GM18870 (cell line): ENCODE measurements at regions not wholly inside any gene's neighbourhood (a gene's known extent, or its start where the extent isn't known, plus 50 kb on each side); places are given as distances from the start of the nearest gene placed in this dataset.
"Not testable (repeated sequence)": the region's sequence is repeated elsewhere in the genome, so short reads cannot be mapped to it uniquely, and the experiment has no call there.

Experiments used
- ATAC-seq: cut with Tn5 transposase; IDR thresholded peaks from one replicate; pipeline ENCODE4 v1.9.1; 2021; ENCODE audit warnings: moderate library complexity; ENCODE audit not compliant: unreplicated experiment

DNA sequence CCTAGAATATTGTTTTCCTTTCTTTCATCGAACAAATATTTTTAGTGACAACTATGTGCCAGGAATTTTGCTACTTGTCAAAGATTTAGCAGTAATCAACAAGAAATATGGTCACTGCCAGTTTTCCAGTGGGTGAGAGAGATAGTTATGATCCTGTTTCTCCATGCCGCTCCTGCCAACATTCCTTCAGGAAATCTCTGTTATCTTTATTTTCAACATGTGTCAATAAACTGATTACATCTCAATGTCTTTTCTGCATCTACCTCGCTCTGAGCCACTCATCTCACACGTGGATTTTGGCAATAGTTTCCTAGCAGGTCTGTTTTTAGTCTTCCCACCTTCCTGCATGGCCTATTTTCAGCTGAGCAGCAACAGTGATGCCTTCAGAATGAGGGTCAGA is 650.0 kb upstream of the STXBP6 start:
- ATAC-seq, result no peak

DNA sequence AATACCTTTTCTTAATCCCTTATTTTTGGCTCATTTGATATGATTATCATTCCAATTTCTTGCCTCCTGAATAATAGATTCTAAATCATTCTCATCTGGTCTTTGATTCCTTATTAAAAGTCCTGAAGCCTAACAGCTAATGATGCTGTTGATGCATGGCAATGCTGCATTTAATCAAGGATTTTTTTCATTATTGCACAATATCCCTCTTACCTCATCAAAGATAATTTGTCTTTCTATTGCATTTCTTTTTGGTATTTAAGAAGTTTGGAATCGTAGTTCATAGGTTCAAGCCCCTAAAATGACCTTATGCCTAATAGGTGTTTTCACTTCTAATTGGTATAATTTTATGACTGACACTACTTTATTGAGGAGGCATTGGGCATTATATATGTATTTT is 648.2 kb upstream of the STXBP6 start:
- no peak for ATAC-seq

DNA sequence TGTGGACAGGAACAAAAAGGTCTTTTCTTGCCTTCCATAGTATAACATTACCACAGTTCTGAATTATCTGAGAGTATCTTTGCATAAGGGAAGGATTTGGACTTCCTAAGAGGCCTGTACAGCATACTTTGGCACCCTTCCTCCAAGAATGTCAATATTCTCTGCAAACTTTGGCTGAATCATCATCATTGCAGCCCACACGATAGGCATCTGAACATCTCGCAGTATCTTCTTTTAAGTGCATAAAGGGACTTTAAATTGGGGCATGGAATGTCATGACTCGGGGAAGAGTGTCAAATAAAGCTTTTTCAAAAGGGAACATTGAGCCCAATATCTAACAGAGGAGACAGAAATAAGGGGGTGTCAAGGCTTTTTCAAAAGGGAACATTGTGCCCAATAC is 646.2 kb upstream of the STXBP6 start:
- ATAC-seq, result no peak

DNA sequence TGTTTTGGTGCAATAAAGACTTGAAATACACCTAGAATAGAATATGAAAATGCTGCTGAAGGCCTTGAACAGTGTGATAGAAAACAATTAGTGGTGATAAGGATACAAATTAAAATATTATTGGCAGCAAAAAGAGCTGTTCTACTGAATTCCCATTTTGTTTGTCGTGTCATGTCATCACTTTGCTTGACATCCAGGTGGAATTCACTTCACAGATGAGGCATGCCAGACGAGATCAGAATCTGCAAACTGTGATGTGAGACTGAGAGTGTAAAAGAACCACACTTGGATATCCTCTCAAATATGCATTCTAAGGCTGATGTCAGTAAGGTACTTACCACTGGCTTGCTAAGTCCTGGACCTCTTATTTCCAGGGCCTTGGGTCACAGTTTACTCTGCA is 635.1 kb upstream of the STXBP6 start:
- no peak for ATAC-seq

DNA sequence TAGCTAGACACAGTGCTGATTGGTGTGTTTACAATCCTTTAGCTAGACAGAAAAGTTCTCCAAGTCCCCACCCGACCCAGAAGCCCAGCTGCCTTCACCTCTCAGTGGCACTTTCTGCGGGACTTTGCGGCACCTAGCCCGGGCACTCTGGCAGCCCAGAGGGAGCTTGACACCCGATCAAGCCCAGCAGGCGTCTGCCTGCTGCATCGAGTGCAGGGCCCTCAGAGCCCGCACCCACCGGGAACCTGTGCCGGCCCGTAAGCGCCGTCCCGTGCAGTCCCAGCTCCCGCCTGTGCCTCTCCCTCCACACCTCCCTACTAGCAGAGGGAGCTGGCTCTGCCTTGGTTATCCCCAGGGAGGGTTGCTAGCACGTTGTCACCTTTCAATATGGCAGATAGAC is 631.0 kb upstream of the STXBP6 start:
- no peak for ATAC-seq

DNA sequence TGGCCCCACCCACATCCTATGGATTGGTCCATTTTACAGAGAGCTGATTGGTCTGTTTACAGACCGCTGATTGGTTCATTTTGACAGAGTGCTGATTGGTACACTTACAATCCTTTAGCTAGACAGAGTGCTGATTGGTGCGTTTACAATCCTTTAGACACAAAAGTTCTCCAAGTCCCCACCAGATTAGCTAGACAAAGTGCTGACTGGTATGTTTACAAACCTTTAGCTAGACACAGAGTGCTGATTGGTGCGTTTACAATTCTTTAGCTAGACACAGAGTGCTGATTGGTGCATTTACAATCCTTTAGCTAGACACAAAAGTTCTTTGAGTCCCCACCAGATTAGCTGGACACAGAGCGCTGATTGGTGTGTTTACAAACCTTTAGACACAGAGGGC is 630.6 kb upstream of the STXBP6 start:
- not testable (repeated sequence) for ATAC-seq

DNA sequence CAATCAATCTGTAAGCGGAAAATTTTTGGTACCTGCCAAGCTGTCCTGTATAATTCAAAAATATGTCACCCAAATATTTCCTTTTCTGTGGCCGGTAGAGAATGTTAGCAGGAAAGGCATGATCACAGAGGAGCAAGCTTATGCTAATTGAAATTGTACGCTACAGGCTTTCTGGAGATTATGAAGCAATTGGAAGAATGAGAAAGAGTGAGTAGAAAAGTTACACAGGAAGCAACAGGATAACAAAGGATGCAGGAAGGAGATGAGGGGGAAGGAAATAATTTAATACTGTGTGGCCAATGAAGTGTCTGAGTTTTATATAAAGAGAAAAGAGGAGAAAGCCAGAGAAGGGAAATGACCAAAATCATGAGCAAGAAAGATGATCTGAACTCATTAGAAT is 627.2 kb upstream of the STXBP6 start:
- no peak for ATAC-seq

DNA sequence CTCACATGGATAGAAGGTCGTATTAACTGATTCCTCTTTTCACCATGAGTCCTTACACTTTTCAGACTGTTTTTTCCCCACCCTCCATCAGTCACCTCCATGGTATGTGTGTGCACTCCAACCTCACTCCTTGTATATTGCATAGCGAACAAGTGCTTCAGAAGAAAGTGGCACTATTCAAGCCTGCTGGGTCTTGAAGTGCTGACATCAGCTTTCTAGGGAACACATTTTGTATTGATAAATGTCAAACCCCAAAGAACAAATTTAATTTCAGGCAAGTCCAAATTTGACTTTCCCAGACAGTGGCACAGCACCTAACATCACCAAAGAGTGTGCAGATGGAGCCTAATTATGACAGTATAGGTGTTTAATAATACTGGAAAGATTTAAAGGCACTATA is 617.4 kb upstream of the STXBP6 start:
- ATAC-seq, result no peak

DNA sequence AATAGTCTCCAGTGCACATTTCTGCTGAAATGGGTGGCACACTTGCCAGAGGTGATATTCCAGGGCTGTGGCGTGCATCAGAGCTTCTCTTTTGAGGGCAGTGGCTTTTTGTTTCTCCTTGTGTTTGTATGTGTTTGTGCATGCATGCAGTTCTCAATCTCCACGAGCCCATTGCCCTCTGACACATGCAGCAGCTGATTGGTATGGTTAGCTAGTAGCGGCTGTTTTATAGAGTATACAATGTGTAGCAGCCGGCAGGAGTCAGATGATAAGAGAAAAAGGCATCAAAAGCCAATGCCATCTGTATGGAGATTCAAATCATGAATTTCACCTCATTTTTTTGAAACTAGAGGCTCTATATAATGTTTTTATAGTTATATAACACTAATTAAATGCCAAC is 616.9 kb upstream of the STXBP6 start:
- no peak for ATAC-seq

DNA sequence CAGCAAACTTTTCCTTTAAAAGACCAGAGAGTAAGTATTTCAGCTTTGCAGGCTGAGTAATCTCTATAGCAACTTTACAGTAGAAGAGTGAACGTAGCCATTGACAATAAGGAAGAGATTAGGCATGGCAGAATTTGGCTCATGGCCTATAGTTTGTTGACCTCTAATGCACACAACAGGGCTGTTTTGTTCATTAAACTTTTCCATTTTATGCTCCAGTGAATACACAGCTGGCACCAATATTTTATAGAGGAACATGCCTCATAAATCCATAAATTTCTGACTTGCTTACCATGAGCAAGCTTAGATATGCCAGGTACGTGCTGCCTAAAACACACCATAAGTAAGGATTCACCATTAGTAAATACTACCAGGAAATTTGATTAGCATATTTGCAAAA is 609.0 kb upstream of the STXBP6 start:
- no peak for ATAC-seq

DNA sequence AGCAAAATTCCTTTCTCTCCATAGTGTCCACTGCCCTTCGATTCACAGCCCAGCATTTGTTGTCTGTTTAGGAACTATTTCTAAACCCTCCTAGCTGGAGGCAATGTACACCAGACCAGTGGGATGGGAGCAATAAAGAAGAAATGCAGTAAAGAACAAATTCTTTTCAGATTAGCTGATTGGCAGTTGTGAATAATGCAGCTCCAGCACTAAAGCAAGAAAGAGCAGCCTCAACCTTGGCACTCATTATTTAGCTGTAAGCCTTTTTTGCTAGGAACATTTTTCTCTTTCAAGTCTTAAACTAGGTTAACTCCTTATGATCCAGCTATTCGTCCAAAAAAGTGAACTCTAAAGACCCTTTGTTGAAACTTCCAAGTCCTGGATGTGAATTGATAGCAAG is 580.5 kb upstream of the STXBP6 start:
- ATAC-seq, result no peak

DNA sequence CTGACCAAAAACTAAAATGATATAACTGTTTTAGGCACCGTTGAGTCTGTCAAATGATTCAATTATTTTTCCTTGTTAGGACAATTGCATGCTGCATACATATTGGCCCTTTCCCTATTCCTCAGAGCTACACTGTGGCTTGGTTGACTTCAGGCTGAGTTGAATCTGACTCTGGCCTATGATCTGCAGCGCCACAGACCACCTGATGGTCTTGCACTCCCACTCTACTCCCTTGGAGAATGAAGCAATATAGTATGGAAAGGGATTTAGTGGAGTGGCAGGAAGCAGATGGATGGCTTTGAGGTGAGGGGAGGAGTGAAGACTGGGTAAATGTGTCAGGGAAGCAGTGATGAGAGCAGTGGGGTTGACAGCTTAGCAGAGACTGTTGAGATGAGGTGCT is 579.0 kb upstream of the STXBP6 start:
- ATAC-seq, result no peak

DNA sequence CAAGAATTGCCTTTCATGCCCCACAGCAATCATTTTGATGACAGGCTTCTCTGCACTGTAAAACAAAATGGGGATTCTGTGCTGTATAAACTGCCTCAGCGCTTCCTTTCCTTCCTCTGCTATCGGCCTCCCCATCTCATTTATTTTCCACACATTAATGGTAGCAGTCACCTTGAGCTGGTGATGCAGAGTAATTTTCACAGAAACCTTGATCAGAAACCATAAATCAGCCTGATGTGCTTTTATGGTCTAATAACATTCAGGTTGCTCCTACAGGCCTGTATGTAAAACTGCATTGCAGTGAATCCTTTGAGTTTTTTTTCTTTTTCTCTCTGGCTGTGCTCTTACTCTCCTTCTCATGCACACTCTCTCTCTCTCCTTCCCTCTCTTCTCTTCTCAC is 578.4 kb upstream of the STXBP6 start:
- no peak for ATAC-seq

DNA sequence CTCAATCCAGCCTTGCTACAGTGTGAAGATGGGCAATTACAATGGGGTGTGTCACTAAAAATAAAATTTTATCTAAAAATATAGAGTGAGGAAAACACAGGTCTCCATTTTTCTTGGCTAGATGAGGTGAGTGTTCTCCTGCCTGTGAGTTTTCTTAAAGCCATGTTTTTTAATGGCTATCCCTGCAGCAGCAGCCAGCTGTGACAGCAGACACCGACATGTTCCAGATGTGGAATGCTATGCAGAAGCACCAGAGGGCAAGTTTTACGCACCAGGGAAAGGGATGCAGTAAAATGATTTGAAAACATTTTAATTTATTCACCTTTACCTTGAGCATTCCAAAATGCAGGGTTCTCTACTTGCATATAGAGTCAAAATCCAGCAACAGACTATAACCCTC is 577.0 kb upstream of the STXBP6 start:
- ATAC-seq, result no peak

DNA sequence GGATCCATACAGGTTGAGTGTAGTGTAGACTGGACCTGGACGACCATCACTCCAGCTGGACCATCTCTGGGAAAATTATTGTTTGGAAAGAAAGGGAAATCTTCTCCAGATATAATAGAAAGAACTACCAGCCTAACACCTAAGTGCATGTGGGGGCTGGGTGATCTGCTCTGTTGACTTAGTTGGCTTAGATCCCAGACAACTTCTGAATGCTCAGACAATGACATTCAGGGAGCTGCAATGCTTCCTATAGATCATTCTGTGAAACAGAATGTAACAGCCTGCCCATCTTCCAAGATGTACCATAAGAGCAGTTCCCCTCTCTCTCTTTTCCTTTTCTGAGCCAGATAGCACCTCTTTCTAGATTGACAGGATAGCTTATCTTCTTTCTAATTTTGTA is 572.8 kb upstream of the STXBP6 start:
- no peak for ATAC-seq

DNA sequence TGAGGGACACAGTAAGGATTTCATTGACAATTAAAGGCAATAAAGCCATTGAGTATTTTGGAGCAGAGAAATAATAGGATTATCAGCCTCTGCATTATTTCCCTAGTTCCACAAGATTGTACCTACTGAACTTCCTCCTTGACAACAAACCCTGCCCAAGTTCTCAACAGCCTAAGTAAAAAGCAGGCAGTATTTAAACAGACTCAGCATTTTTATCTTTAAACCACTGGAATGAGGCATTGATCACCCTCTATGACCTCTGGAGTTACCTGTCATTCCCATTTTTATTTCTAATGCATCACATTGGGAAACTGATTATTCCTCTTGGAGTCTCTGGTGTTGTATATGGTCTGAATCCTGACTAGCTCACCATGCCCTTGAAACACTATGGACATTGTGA is 570.6 kb upstream of the STXBP6 start:
- no peak for ATAC-seq

DNA sequence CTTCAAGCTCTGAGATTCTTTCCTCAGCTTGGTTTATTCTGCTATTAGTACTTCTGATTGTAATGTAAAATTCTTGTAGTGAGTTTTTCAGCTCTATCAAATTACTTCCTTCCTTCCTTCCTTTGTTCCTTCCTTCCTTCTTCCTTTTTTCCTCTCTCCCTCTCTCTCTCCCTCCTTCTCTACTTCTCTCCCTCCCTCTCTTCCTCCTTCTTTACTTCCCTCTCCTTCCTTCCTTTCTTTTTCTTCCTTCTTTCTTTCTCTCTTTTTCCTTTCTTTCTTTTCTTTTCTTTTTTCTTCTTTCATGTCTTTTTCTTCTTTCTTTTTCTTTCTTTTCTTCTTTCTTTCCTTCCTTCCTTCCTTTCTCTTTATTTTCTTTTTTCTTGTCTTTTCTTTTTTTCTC is 565.2 kb upstream of the STXBP6 start:
- ATAC-seq, result no peak

DNA sequence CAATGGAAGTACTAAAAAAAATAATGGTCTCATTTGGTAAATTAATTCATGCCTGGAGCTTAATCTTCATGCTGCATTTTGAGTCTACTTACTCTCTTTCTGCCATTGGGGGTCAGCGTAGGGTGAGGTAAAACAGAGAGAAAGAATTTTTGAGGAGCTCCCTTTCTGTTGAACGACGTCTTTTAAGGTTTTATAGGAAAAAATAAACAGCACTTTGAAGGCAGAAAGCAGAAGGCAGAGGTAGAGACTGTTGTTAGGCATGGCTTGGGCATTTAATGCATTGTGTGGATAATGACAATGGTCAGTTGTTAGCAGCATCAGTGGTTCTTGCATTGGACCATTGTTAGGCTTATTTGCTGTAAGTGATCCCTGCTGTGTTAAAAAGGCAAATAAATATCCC is 557.2 kb upstream of the STXBP6 start:
- no peak for ATAC-seq

DNA sequence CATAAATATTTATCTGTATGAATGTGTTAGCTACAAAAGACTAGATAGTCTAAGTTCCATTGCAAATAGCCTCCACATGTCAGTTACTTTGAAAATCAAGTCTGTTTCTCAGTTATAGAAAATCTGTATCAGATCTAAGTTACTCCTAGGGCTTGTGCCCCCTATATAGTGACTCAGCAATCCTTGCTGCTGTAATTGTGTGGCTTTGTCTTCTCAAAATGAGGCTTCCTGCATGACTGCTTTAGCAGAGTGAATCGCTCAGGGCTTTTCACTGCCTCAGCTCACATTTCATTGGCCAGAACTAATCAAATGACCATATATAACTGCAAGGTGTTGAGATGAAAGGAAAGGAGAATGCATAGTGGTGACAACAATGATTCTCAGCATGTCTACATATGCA is 552.2 kb upstream of the STXBP6 start:
- no peak for ATAC-seq

DNA sequence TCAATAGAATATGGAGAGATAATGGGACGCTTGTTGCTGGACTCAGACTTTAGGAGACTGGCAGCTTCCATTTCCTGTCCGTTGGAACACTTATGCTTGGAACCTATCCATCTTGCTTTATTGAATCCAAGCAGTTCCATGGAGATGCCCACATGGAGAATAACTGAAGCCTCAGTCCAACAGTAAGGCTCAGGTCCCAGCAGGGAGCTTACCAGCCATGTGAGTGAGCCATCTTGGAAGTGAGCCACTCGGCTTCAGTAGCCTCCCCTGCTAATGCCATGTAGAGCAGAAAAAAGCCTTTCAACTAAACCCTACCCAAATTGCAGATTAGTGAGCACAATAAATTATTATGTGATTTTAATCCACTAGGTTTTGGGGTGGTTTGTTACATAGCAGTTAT is 538.8 kb upstream of the STXBP6 start:
- no peak for ATAC-seq

DNA sequence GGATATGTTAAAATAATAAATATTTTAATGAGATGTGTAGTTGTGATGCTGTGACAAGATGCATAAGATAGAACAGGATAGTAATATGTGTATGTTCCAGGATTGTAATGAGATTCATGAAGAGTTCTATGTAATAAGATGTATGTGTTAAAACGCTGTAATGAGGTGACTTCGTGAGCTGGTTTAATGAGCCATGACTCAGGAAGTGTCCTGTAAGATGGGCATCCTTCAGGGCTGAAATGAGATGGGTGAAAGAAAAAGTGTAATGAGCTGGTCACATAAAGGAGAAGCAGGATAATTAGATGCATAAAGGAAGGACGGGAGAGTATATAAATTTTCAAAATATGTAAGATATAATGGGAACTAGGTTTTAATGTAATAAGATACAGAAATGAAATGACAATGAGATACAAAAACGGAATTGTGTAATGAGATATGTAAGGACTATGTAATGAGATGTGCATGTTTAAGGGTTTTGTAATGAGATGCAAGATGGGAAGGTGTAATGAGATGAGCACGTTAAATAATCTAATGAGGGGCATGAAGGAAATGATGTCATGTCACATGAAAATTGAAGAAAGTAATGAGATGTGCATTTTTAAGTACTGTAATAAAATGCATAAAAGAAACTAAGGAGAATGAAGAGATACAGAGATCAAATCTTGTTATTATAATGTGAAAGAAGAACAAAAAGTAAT is 524.8 kb upstream of the STXBP6 start:
- no peak for ATAC-seq

DNA sequence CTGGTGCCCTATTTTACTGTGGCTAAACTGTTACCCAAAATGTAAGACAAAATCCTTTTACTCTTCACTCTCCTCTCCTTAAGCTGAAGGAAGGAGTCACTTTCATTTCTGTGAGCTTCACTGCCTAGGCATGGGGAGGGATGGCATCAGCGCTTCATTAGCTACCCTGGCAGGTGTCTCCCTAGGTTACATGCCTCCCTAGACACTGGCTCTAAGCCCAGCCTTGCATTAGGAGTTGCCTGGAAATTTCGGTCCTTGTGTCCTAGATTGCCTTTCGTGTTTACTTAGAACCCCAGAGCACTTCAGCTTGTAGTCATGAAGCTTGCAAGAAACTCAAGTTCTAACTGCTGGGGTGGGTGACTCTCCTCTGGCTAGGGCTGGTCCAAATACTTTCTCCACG is 520.5 kb upstream of the STXBP6 start:
- ATAC-seq, result no peak

DNA sequence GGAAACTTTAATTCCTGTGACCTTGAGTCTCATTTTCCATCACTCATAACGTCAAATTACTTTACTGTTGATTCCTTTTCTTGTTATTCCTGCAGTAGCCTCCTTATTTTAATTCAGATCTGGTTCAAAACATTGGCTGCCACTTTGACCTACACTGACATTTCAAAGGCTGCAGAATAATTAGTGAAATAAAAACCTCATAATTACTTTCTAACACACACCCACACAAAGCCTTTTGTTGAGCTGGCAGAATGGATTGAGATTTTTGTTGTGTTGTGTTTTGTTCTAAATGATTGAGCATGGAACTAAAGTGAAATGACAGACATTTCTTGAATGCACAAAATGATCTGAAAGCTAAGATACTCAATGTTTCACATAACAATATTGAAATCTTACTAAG is 507.5 kb upstream of the STXBP6 start:
- no peak for ATAC-seq

DNA sequence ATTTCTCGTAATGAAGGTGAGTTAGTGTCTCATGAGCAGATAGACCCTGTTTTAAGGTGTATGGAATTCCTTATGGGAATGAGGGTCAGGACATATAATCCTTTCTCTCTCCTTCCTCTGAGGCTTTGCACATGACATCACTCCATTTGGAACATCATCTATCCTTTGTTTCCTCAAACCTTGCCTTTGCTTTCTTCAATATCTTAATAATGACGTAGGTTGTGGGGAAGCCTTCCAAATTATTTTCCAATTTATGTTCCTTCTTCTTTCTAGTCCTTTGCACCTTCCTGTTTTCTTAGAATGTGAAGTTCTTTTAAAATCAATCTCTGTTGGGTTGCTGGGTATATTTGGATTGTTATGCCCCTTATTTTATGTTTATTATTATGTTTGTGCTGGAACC is 502.9 kb upstream of the STXBP6 start:
- no peak for ATAC-seq
